DOHH2 (cell line): ENCODE measurements at regions not wholly inside any gene's neighbourhood (a gene's known extent, or its start where the extent isn't known, plus 50 kb on each side); places are given as distances from the start of the nearest gene placed in this dataset.

Experiments
- CTCF ChIP-seq: fragments of 200-600 bp; sonication (generic); IDR thresholded peaks from one replicate; pipeline ENCODE4 v1.5.1; 2014; ENCODE audit warnings: antibody characterized with exemption, mild to moderate bottlenecking, low read depth, low read length; ENCODE audit not compliant: poor library complexity, severe bottlenecking
- EZH2phosphoT487 ChIP-seq: fragments of 200-600 bp; sonication (generic); IDR thresholded peaks from 2 replicates; pipeline ENCODE4 v1.6.1; 2017; ENCODE audit warnings: borderline replicate concordance, mild to moderate bottlenecking, antibody characterized with exemption, low read length, moderate library complexity, mixed read lengths

GRCh38 chr4:8728536-8729407 lies 136.2 kb downstream of the CPZ start:
- no peak for TF ChIP-seq CTCF
- TF ChIP-seq EZH2phosphoT487, result no peak
